Stimulated activated CD4-positive, alpha-beta T cell treated with anti-CD3 and anti-CD28 coated beads, Interleukin-4, amount 100 ng/mL, for 4 hours (primary cell): ENCODE measurements at regions not wholly inside any gene's neighbourhood (a gene's known extent, or its start where the extent isn't known, plus 50 kb on each side); places are given as distances from the start of the nearest gene placed in this dataset.

Experiments used
- DNase-seq, 2 experiments: peaks; one replicate each; pipeline ENCODE4 v3.0.0-alpha.2; 2020

- DNase-seq = no peak
These were observed 88.3 kb upstream of the MSX1 start for GRCh38 chr4:4771160-4771559.

GRCh38 chr4:4770610-4771009 lies 88.9 kb upstream of the MSX1 start:
- no peak for DNase-seq

- DNase-seq = no peak
These were observed 92.9 kb upstream of the MSX1 start for GRCh38 chr4:4766564-4766963.

- no peak for DNase-seq
These were observed 93.7 kb upstream of the MSX1 start for GRCh38 chr4:4765811-4766210.

- no peak for DNase-seq
These were observed 94.9 kb upstream of the MSX1 start for GRCh38 chr4:4764558-4764905.

GRCh38 chr4:4763822-4764557 lies 95.5 kb upstream of the MSX1 start:
- DNase-seq = no peak

- peak; percentile 1 to 21 for DNase-seq
These were observed 96.3 kb upstream of the MSX1 start for GRCh38 chr4:4762909-4763821.

- DNase-seq = no peak
These were observed 97.2 kb upstream of the MSX1 start for GRCh38 chr4:4762300-4762699.

- DNase-seq = no peak
These were observed 98.1 kb upstream of the MSX1 start for GRCh38 chr4:4761128-4761982.

GRCh38 chr4:4759883-4760282 lies 99.6 kb upstream of the MSX1 start:
- no peak for DNase-seq

GRCh38 chr4:4759232-4759631 lies 100.2 kb upstream of the MSX1 start:
- DNase-seq = no peak

GRCh38 chr4:4758681-4759080 lies 100.8 kb upstream of the MSX1 start:
- no peak for DNase-seq

GRCh38 chr4:4755306-4755705 lies 104.2 kb upstream of the MSX1 start:
- DNase-seq = no peak

GRCh38 chr4:4754641-4755040 lies 104.8 kb upstream of the MSX1 start:
- no peak for DNase-seq

GRCh38 chr4:4753643-4754042 lies 105.8 kb upstream of the MSX1 start:
- DNase-seq = no peak

GRCh38 chr4:4752576-4753401 lies 106.7 kb upstream of the MSX1 start:
- no peak for DNase-seq

- no peak for DNase-seq
These were observed 107.4 kb upstream of the MSX1 start for GRCh38 chr4:4752025-4752424.

GRCh38 chr4:4750187-4750586 lies 109.3 kb upstream of the MSX1 start:
- DNase-seq = no peak

GRCh38 chr4:4749137-4749536 lies 110.3 kb upstream of the MSX1 start:
- DNase-seq = no peak

- DNase-seq = no peak
These were observed 113.0 kb upstream of the MSX1 start for GRCh38 chr4:4746444-4746843.

- no peak for DNase-seq
These were observed 119.4 kb upstream of the MSX1 start for GRCh38 chr4:4740071-4740470.

GRCh38 chr4:4735870-4736269 lies 123.6 kb upstream of the MSX1 start:
- DNase-seq = no peak
